ENCODE measurements at regions not wholly inside any gene's neighbourhood (a gene's known extent, or its start where the extent isn't known, plus 50 kb on each side); places are given as distances from the start of the nearest gene placed in this dataset.

DNA sequence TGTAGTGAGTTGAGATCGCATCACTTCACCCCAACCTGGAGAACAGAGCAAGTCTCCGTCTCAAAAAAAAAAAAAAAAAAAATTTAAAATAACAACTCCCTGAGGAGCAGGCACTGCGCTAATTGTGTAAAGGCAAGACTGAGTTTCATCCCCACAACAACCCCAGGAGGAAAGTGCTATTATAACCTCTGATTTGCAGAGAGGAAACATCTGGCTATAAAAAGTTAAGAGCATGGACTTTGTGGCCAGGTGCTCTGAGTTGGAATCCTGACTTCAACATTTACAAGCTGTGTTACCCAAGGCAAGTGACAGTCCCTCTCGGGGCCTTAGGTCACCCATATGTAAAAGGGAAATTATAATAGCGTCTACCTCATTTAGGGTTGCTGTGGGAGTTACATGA, 76.0 kb upstream of the MYL2 start:
- TF ChIP-seq, protein P1, sequence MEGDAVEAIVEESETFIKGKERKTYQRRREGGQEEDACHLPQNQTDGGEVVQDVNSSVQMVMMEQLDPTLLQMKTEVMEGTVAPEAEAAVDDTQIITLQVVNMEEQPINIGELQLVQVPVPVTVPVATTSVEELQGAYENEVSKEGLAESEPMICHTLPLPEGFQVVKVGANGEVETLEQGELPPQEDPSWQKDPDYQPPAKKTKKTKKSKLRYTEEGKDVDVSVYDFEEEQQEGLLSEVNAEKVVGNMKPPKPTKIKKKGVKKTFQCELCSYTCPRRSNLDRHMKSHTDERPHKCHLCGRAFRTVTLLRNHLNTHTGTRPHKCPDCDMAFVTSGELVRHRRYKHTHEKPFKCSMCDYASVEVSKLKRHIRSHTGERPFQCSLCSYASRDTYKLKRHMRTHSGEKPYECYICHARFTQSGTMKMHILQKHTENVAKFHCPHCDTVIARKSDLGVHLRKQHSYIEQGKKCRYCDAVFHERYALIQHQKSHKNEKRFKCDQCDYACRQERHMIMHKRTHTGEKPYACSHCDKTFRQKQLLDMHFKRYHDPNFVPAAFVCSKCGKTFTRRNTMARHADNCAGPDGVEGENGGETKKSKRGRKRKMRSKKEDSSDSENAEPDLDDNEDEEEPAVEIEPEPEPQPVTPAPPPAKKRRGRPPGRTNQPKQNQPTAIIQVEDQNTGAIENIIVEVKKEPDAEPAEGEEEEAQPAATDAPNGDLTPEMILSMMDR (IDR thresholded peaks at IDR 0.05) = no peak
- TF ChIP-seq EZH2 (IDR thresholded peaks at IDR 0.05; ENCODE audit: borderline replicate concordance, insufficient read depth, low read depth, low read length, poor library complexity, severe bottlenecking) = no peak
